Spinal cord (tissue), 9 donors: ENCODE measurements at regions not wholly inside any gene's neighbourhood (a gene's known extent, or its start where the extent isn't known, plus 50 kb on each side); places are given as distances from the start of the nearest gene placed in this dataset.

Experiments
- DNase-seq, 6 donors: peaks; one replicate each; pipeline versions ENCODE4 v3.0.0 to v3.0.0-alpha.2; 2013 to 2015; ENCODE audit warnings: low spot score in 6 of 6, low read depth in 4 of 6
- H3K27ac ChIP-seq: one replicate; pipeline ENCODE4 v1.5.1; 2013; ENCODE audit warnings: low read depth, low read length, control low read depth
- H3K27me3 ChIP-seq: one replicate; pipeline ENCODE4 v1.6.1; 2013; ENCODE audit warnings: low read length; ENCODE audit not compliant: control insufficient read depth, insufficient read depth
- H3K36me3 ChIP-seq: one replicate; pipeline ENCODE4 v1.6.1; 2013; ENCODE audit warnings: low read length; ENCODE audit not compliant: control insufficient read depth, insufficient read depth
- H3K4me1 ChIP-seq: one replicate; pipeline ENCODE4 v1.6.1; 2013; ENCODE audit warnings: low read length; ENCODE audit not compliant: control insufficient read depth, insufficient read depth
- H3K4me3 ChIP-seq: one replicate; pipeline ENCODE4 v1.5.1; 2013; ENCODE audit warnings: low read depth, low read length, control low read depth
- H3K9me3 ChIP-seq: one replicate; pipeline ENCODE4 v1.6.1; 2013; ENCODE audit warnings: low read length; ENCODE audit not compliant: control insufficient read depth, insufficient read depth
- WGBS: methylation state at CpG from one replicate; pipeline ENCODE4 v1.1.5; 2013; ENCODE audit warnings: missing lambda C conversion rate; ENCODE audit not compliant: insufficient coverage; 5-methylcytosine and 5-hydroxymethylcytosine counted together
- donor health status: healthy.

GRCh38 chr11:110907629-110908028, 195.4 kb upstream of the ARHGAP20 start:
- WGBS = no CpG with 5 or more reads among the region's 1 CpG
- Histone ChIP-seq H3K4me1 (peaks cover 3% of the 10 kb centered on the region), H3K9me3 (no peaks in the 10 kb centered on the region), H3K27ac (no peak overlapping the region), H3K36me3 (no peaks in the 10 kb centered on the region), H3K4me3 (no peak overlapping the region), H3K27me3 (no peaks in the 10 kb centered on the region)
- DNase-seq = no peak

- H3K4me1 ChIP-seq = peaks cover 3% of the 10 kb centered on the region
- H3K9me3 ChIP-seq = no peaks in the 10 kb centered on the region
- no peak overlapping the region for H3K4me3 ChIP-seq
- H3K27ac ChIP-seq = no peak overlapping the region
- H3K27me3 ChIP-seq = no peaks in the 10 kb centered on the region
- H3K36me3 ChIP-seq = no peaks in the 10 kb centered on the region
- peak in 2 of 6 donors; percentile 37 to 62 for DNase-seq
- 33% methylated on average over 3 of the region's 5 CpGs for WGBS
Observed at GRCh38 chr11:110903830-110904229, 191.6 kb upstream of the ARHGAP20 start.

GRCh38 chr11:110903378-110903777, 191.1 kb upstream of the ARHGAP20 start:
- no peaks in the 10 kb centered on the region for H3K36me3 ChIP-seq
- peaks cover under 1% of the 10 kb centered on the region for H3K4me1 ChIP-seq
- WGBS = 95% methylated on average over 3 of the region's 3 CpGs
- no peak overlapping the region for H3K4me3 ChIP-seq
- H3K27ac ChIP-seq = no peak overlapping the region
- DNase-seq = no peak
- no peaks in the 10 kb centered on the region for H3K9me3 ChIP-seq
- H3K27me3 ChIP-seq = no peaks in the 10 kb centered on the region

GRCh38 chr11:110901441-110901840, 189.2 kb upstream of the ARHGAP20 start:
- Histone ChIP-seq H3K36me3 (no peaks in the 10 kb centered on the region), H3K27ac (no peak overlapping the region), H3K27me3 (no peaks in the 10 kb centered on the region), H3K4me1 (no peaks in the 10 kb centered on the region), H3K9me3 (no peaks in the 10 kb centered on the region), H3K4me3 (no peak overlapping the region)
- no CpG with 5 or more reads among the region's 3 CpGs for WGBS
- DNase-seq = no peak

GRCh38 chr11:110900426-110900825, 188.2 kb upstream of the ARHGAP20 start:
- Histone ChIP-seq H3K9me3 (no peaks in the 10 kb centered on the region), H3K27me3 (no peaks in the 10 kb centered on the region), H3K4me3 (no peak overlapping the region), H3K27ac (no peak overlapping the region), H3K4me1 (no peaks in the 10 kb centered on the region), H3K36me3 (no peaks in the 10 kb centered on the region)
- DNase-seq = no peak
- no CpG with 5 or more reads among the region's 1 CpG for WGBS

GRCh38 chr11:110897035-110897434, 184.8 kb upstream of the ARHGAP20 start:
- H3K27ac ChIP-seq = no peak overlapping the region
- H3K4me1 ChIP-seq = no peaks in the 10 kb centered on the region
- H3K4me3 ChIP-seq = no peak overlapping the region
- WGBS = 92% methylated on average over 3 of the region's 3 CpGs
- no peaks in the 10 kb centered on the region for H3K36me3 ChIP-seq
- no peaks in the 10 kb centered on the region for H3K27me3 ChIP-seq
- H3K9me3 ChIP-seq = peaks cover 3% of the 10 kb centered on the region
- no peak for DNase-seq

GRCh38 chr11:110896358-110896757, 184.1 kb upstream of the ARHGAP20 start:
- WGBS = 79% methylated on average over 1 of the region's 1 CpG
- Histone ChIP-seq H3K9me3 (peaks cover 3% of the 10 kb centered on the region), H3K4me3 (no peak overlapping the region), H3K27me3 (no peaks in the 10 kb centered on the region), H3K36me3 (no peaks in the 10 kb centered on the region), H3K27ac (no peak overlapping the region), H3K4me1 (no peaks in the 10 kb centered on the region)
- DNase-seq = no peak

- H3K27ac ChIP-seq = no peak overlapping the region
- no peak for DNase-seq
- H3K4me3 ChIP-seq = no peak overlapping the region
- no peaks in the 10 kb centered on the region for H3K27me3 ChIP-seq
- H3K9me3 ChIP-seq = peaks cover 3% of the 10 kb centered on the region
- H3K36me3 ChIP-seq = no peaks in the 10 kb centered on the region
- no peaks in the 10 kb centered on the region for H3K4me1 ChIP-seq
- WGBS = 90% methylated on average over 3 of the region's 4 CpGs
Observed at GRCh38 chr11:110894224-110894623, 182.0 kb upstream of the ARHGAP20 start.

- no peak for DNase-seq
- H3K27me3 ChIP-seq = no peaks in the 10 kb centered on the region
- WGBS = no CpG with 5 or more reads among the region's 4 CpGs
- H3K9me3 ChIP-seq = peaks cover 3% of the 10 kb centered on the region
- H3K4me1 ChIP-seq = no peaks in the 10 kb centered on the region
- H3K4me3 ChIP-seq = no peak overlapping the region
- no peaks in the 10 kb centered on the region for H3K36me3 ChIP-seq
- H3K27ac ChIP-seq = no peak overlapping the region
Observed at GRCh38 chr11:110892741-110893285, 180.6 kb upstream of the ARHGAP20 start.

- no peak for DNase-seq
- no peaks in the 10 kb centered on the region for H3K4me1 ChIP-seq
- H3K27ac ChIP-seq = no peak overlapping the region
- no peak overlapping the region for H3K4me3 ChIP-seq
- no peaks in the 10 kb centered on the region for H3K27me3 ChIP-seq
- H3K9me3 ChIP-seq = peaks cover 3% of the 10 kb centered on the region
- H3K36me3 ChIP-seq = no peaks in the 10 kb centered on the region
- no CpG with 5 or more reads among the region's 1 CpG for WGBS
Observed at GRCh38 chr11:110891411-110891810, 179.2 kb upstream of the ARHGAP20 start.
